GM19468 (cell line): ENCODE measurements at regions not wholly inside any gene's neighbourhood (a gene's known extent, or its start where the extent isn't known, plus 50 kb on each side); places are given as distances from the start of the nearest gene placed in this dataset.
A peak's percentile ranks its signal among the peaks of the same experiment; 100 is the strongest.

Source experiments
- ATAC-seq: cut with Tn5 transposase; IDR thresholded peaks from one replicate; pipeline ENCODE4 v1.9.1; 2021; ENCODE audit warnings: mild to moderate bottlenecking, moderate library complexity, moderate number of reproducible peaks; ENCODE audit not compliant: unreplicated experiment; ENCODE audit errors: extremely low read depth

DNA sequence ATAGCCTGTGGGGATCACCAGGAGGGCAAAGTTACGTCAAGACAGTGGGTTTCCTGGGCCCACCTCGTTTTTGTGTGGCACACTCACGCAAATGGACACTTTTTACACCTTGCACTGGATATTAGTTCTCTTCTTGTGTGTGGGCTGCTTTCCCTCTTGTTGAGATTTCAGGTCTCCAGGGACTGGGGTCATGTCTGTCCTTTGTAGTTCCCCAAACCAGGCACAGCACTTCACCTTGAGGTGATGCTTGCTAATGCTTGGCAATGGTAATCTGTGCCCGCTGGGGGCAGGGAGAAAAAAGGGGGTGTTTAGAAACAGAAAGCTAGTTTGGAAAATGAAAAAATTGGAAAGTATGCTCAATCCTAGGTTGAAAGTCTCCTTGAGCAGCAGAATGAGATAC, 195.3 kb downstream of the PTEN start:
- ATAC-seq = no peak

DNA sequence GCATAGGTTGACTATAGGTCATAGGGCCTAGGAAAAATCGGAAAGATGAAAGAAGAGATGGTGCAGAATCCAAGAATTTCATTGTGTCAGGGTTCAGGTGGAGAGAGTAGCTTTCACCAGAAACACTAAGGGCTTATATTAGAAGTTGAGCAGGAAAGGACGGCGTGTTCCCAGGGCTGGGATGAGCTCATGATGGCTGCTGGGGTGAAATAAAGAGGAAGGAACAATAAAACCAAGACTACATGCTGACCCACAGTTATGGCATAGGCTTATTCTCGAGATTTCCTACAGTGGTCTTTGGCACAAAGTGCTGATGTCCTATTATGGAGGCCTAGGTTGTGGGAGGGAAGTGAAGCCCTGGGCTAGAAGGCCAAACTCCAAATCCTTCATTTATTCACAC, 195.8 kb downstream of the PTEN start:
- no peak for ATAC-seq

- no peak for ATAC-seq
Measured at GRCh38 chr10:88060762-88061161, 197.3 kb downstream of the PTEN start.

DNA sequence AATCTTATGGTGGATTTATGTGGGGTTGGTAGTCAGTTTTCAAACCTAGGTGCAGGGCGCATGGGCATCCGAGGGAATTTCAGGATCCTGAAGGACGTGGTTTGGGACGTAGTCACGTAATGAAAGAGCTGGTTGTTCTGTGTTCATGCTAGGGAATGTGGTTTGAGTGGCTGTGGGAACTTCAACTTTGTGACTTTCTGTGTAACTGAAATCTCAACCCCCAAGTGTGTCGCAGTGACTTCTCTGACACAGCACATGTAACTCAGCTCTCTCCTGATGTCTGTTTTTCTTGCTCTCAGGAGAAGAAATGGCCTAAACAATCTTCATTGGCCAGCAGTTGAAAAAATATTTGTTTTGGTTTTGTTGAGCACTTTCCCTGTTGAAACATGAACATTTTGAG, 199.0 kb downstream of the PTEN start:
- ATAC-seq = no peak

DNA sequence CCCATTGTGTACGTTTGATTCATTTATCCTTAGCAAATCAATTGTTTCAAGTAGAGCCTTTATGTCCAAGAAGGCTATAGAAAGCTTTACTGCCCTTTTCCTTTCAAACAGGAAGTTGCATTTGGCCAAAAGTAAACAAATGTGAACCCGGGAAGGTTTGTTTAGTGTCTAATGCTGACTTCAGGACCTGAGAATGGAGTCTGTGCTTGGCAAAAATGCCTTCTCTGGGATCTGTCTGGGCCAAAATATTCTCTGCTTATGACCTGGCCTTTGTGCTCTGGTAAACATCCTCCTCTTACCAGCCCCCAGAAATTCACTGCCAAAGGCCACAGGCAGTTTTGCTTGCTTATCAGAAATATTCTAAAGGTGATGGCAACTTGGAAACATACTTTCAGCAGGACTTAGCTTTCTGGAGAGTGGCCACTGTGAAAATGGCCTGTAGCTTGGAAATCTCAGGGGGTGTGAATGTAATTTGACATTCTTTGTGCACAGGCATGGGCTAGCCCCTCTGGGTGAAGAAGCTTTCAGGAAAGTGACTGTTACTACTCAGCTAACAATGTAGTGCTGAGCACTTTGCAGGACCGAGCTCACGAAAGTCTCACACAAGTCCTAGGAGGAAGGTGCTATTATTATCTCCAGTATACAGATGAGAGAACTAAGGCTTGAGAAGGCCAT, 199.5 kb downstream of the PTEN start:
- ATAC-seq = no peak

- no peak for ATAC-seq
Measured at GRCh38 chr10:88063861-88064557, 200.6 kb downstream of the PTEN start.

DNA sequence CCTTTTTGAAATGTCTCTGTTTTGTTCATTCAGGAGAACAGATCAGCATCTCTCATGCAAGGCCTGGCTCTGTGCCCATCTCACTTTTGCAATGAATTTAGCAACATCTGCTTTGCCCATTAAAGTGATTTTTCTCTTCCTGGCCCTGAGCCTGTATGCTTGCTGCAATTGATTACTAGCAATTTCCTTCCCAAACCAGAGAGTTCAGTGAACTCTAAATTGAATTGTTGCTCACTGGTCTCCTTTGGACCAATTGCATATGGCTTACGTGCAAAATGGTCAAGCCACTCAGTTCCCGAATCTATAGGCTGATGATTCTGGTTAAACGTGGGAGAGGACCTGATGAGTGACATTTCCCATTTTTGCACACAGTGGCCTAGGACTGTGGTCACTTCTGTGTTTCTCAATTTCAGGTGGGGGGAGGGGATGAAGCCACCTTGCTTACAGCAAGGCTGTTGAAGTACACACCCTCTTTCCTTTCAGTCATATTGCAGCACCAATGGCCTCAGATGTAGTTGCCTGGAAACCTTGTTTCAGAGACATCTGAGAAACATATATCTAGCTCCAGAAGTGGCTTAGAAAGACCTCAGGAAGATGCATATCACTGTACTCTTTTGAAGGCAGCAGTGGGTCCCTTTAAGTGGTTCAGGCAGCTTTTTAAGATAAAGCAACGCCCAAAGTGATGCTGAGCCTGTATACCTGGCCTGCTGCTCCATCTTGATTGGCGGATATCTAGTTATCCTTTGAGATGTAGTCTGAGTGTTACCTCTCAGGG, 201.4 kb downstream of the PTEN start:
- peak; percentile 21 for ATAC-seq

DNA sequence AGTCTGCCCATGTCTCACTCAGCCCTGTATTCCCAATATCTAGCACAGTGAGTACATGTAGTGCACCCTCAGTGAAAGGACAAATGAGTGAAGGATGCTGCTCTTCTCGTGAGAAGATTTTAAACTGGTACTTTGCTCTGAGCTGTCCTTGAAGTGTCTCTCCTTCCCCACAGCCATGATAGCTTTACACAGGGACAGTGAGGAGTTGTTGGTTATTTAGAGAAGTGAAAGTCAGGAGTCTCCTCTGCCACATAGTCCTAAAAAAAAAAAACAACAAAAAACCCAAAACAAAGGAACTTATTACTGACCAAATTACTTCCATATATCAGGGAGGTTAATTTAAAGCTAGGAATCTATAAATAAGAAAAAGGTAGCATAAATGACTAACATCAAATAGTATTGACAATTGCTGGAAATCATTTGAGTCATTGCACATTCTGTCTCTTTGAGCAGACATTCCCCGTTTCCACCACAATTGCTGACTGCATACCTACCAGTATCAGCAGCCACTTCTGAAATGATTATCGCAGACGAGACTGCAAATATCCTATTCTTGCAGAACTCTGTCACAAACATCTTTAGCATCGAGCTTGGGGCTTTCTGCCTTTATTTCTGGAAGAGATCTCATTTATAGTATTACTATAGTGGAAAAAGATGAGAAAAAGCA, 202.1 kb downstream of the PTEN start:
- no peak for ATAC-seq

- ATAC-seq = no peak
Measured at GRCh38 chr10:88066319-88066718, 202.9 kb downstream of the PTEN start.

DNA sequence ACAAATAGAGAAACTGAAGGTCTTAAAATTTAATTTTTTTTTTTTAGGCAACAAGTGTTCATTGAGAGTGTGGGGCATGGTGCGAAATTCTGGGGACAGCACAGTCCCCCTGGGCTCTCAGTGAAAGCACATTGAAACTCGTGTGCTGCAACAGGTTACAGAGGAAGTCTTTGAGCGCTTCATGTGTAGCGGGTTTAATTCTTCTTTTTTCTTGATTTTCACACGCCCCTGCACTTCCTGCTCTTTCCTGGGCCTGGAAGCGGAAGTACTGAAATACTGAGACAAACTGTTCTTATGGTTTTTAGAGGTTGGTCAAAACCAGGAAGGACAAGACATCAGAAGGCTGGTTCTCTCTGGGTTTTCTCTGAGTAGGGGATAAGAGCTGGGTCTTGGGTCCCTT, 203.5 kb downstream of the PTEN start:
- no peak for ATAC-seq

- ATAC-seq = no peak
Measured at GRCh38 chr10:88067737-88068136, 204.3 kb downstream of the PTEN start.

GRCh38 chr10:88069338-88069737, 205.9 kb downstream of the PTEN start:
- ATAC-seq = no peak

DNA sequence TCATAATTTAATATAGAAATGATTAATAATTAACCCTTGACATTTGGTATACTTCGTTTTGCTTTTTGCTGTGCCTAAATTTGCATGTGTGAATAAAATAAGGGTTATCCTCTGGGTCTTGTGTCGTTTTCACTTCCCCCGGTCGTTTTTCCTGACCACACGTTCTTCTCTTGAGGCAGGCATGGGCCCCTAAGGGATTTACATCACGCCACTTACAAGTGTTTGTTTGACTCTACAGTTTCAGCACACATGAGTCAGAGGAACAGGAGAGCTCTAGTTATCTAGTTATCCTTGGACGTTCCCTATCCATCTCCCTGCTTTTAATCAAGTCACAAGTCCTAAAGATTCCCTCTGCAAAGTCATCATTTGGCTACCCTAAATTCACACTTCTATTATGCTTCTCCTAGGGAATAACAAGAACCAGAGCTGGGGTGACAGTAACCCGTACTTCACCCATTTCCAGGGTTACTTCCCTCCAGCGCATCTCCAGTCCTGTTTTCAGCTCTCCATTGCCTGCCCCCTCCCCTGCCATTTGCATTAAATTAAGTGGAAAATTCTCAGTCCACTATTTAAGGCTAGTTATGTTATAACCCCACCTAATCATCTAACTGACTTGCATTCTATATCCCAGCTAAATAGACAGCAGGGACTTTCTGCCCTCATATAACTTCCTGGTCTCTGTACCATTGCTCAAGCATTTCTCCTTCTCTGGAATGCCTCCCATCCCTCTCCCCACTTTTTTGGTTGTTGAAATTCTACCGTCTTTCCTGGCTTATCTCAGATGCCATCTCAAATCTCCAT, 206.9 kb downstream of the PTEN start:
- peak; percentile 21 for ATAC-seq

DNA sequence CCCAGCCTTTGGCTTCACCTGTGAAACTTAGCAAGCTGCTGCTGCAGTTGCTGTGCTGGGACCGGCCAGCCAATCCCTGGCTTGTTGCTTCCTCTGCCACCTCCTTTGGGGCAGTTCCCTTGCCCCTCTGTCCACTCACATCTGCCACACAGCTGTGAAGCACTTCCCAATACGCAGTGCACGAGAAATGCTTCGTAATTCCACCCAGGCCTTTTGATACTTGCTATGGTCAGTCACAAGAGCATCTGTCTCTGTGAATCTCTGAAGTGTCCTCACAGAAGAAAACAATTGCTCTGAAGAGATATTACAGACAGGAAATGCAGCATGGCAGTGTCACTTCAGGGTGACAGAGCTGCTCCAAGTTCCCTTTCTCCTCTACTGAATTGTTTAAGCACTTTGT, 208.5 kb downstream of the PTEN start:
- no peak for ATAC-seq

DNA sequence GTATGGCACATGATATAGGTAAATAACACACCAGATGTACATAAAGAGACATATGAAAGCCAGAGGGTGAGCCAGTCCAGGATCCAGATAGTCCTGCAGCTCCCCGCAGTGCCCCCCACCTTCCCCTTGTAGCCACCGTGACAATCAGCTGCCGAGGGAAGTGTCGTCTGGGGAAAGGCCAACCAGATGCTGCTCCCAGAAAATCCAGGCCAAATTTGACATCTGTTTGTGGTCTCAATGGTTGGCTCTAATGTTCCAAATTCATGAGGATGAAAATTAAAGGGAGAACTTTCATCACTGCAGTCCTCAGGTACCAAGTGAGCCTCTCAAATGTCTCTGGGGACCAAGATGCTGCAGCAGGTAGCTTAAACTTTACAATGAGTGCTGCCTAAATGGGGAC, 210.3 kb downstream of the PTEN start:
- no peak for ATAC-seq

GRCh38 chr10:88074971-88075370, 211.5 kb downstream of the PTEN start:
- no peak for ATAC-seq

DNA sequence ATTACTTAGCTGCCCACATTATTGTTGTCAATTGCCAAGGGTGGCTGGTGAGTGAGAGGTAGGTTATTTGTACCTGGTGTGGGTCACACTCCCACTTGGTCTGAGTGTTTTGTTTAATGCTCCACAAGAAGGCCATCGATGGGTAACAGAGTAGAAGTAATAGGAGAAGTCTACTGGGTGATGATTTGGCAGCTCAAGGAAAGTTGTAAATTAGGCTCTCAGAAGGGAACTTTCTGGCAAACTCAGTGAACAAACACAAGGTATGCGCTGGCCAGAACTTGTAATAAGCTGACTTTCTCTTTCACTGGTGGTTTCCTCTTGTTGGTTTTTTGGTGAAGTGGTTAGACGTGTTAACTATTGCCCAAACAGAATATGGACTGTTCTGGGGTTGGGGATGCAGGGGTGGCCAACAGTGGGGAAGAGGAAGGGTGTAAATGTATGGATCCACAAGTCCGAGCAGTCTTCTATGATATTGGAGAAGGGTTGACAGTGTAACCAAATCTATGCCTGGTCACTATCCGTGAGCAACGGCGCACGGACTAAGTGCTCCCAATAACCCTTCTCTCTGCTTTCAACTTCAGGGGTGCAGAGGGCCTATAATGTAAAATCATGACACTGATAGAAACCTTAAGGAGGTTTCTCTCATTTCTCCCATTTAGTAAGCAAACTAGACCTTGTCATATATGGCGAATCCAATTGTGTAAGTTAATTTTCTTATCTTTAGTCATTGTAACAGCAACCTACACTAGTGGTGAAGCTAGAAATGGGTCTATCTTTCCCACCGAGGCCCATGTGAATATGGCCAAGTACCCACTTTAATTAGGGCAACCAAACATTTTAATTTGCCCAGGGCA, 212.8 kb downstream of the PTEN start:
- ATAC-seq = peak; percentile 33

DNA sequence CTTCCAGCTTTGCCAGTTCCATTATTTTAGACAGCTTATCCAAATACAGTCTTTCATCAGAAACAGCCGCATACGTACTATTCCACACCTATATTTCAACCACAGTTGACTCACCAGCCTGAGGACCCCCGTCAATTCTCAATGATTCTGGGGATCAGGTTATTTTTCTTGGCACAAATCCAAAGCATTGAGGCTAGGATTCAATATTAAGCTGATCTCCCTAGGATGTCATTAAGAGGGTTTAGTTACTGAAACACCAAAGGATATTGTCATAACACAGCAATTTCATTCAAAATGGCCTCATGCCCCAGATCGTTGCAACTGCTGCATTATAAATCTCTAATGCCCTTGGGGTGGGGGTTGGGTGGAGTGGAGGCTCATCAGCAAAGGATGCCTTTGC, 214.6 kb downstream of the PTEN start:
- ATAC-seq = no peak

DNA sequence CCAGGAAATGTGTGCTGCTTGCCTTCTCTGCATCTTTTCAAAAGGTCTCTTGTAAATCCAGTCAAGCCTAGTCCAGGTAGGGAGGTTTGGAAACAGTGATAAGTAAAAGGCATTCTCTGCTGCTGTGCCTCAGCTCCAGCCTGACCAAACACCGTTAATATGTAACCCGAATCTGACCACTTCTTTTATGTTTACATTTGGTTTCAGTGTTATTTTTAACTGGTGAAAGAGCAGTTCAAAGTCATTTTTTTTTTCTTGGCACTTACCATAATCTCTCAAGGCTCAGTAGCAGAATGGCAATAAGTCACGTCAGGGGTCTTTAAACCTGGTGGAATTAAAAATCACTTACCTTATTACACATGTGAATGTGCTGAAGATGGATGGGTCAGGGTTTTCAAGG, 216.8 kb downstream of the PTEN start:
- ATAC-seq = peak; percentile 51
